Amygdala (tissue), 56 donors: ENCODE measurements at regions not wholly inside any gene's neighbourhood (a gene's known extent, or its start where the extent isn't known, plus 50 kb on each side); places are given as distances from the start of the nearest gene placed in this dataset.
"Not testable (repeated sequence)": the region's sequence is repeated elsewhere in the genome, so short reads cannot be mapped to it uniquely, and the experiment has no call there.

Experiments
- DNase-seq, 56 donors: peaks; one replicate each; lab custom pipeline; 2025; lab: John Stamatoyannopoulos, UW

DNA sequence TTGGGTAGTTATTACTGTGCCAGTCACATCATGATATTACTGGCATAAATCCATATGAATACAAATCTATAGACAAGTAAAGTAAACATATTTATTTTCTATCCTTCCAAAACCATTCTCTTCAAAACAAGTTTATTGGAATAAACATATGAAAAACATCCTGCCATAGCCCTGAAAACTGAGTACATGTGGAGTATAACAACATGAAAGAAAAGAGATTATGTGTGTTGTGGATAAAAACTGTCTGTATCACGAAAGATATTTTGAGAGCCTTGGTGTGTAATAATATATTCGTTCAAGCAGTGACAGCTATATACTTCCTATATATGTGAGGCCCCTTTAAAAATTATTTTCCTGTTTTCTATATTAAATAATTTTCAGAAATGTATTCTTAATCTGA is 1742.2 kb downstream of the ARAP2 start:
- DNase-seq = no peak

DNA sequence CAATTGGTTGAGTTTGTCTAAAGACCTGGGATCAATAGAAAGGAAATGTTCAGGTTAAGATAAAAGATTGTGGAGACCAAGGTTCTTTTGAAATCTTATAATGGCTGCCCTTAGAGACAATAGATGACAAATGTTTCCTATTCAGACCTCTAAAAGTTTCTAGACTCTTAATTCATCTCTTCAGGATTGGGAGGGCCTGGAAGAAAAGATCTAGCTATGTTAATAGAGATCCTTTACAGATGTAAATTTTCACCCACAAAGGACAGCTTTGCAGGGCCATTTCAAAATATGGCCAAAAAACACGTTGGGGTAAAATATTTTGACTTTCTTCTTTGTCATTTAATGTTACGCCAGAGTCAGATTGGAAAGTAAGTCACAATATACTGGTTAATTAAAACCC is 1739.6 kb downstream of the ARAP2 start:
- not testable (repeated sequence) for DNase-seq

DNA sequence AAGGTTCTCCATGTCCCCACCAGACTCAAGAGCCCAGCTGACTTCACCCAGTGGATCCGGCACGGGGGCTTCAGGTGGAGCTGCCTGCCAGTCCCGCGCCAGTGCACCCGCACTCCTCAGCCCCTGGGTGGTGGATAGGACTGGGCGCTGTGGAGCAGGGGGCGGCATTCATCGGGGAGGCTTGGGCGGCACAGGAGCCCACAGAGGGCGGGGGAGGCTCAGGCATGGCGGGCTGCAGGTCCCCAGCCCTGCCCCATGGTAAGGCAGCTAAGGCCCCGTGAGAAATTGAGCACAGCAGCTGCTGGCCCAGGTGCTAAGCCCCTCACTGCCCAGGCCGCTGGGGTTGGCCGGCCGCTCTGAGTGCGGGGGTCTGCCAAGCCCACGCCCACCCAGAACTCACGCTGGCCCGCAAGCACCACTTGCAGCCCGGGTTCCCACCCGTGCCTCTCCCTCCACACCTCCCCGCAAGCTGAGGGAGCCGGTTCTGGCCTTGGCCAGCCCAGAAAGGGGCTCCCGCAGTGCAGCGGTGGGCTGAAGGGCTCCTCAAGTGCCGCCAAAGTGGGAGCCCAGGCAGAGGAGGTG is 1737.7 kb downstream of the ARAP2 start:
- DNase-seq = not testable (repeated sequence)

DNA sequence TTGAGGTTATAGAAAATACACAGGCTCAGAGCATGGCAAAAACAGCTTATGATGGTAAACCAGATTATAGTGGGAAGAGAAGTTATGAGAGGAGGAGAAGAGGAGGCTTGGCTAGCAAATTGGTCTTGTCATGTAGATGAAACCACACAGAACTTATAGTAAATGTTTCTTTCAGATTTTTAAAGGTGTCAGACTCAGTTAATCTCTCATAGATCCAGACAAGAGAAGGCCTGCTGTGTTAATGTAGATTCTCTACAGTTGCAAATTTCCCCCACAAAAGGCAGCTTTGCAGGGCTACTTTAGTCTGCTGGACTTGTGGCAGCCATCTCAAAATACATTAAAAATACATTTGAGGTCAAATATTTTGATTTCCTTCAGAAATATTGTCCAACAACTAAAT is 1731.7 kb downstream of the ARAP2 start:
- no peak for DNase-seq

DNA sequence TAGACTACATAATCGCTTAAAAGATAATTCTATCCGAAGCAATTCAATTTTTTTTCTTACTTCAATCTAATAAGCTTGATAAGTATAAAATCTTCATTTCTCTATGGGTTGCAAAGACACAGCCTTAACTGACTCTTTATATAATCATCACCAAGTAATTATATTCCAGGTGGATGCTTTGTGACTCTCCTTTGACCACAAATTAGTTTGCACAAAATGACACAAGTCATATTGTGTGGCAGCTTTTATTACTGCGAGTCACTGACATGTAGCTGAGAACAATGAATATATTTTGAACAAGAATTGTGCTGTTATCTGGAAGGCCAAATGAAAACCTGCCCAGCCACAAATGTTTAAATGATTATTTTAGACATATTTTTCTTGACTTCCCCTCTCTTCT is 1727.8 kb downstream of the ARAP2 start:
- no peak for DNase-seq

DNA sequence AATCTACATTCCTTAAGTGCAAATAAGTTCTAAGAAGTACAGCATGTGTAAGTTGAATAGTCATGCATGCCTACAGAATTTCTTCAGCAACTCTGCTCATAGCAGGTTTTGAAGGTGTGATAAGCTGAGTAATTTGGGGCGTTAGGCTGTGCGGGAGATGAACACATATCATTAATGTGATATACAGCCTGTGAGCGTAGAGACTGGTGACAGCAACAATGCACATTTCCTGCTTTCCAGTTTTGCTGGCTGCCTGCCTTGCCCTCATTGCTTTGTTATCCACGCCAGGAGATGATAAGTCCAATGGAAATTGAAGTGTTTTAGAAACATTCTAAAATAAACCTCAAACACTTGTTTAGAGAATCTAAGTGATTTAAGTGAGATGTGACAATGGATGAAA is 1709.4 kb downstream of the ARAP2 start:
- DNase-seq = no peak

- no peak for DNase-seq
Measured at GRCh38 chr4:34566091-34566490, 1678.2 kb downstream of the ARAP2 start.

- no peak for DNase-seq
Measured at GRCh38 chr4:34572026-34572425, 1672.3 kb downstream of the ARAP2 start.

GRCh38 chr4:34615315-34615714 is 1629.0 kb downstream of the ARAP2 start:
- DNase-seq = no peak

DNA sequence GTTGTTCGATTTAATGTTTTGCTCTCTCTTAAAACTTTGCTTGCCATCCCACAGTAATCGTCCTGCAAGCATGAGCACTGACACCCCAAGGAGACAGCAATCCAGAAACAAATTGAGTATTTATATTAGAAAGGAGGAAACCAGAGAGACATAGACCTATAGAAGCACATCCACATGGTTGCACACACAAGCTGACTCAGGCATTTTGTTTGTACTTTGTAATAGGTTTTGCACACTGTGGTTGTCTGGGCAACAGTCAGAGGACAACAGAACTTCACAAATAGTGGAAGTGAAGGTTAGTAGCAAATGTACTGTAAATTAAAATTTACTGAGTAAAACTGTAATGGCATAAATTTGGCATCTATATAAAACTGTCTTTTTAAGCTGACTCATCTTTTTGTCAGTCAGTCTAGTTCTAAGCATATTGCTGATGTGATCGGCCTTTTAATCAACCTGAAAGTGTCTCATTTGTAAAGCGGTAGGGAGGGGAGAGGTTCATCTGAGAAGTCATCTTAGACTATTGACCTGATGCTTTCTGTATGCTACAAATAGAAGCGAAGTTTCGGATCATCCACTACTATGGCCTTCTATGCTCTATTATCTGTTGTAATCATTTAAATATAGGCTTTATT is 1624.7 kb downstream of the ARAP2 start:
- DNase-seq = no peak

- DNase-seq = no peak
Measured at GRCh38 chr4:34628471-34628870, 1615.8 kb downstream of the ARAP2 start.

DNA sequence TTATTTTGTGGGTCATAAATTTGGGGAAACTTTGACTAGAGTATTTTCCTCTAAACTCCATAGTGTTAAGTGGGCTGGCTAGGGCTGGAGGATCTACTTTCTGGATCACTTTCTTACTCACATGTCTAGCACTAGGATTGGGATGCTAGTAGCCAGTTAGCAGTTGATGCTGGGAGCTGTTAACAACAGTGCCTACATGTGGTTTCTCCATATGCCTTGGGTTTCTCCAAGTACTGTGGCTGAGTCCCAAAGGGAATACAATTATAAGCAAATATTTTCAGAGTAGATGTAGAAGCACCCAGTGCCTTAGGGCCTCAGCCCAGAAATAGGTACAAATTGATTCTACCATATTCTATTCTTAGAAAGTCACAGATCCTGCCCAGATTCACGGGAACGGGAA is 1614.9 kb downstream of the ARAP2 start:
- no peak for DNase-seq

GRCh38 chr4:34633241-34633640 is 1611.1 kb downstream of the ARAP2 start:
- DNase-seq = no peak

DNA sequence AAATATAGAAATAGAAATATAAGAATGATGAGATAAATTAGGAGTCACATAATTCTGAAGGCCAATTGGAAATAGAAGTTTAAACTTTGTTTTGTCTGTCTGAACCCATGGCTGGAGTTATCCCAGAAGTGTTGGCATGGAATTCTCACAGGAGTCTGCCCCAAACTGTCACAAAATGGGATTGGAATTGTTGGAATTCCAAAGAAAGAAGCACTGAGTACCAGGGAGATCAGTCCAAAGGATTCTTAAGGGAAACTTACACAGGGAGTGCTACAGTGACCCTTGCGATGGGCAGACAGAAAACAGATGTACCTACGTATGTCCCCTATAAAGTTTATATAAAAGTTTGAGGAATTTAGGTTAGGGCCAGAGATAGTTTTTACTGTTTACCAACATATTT is 1607.7 kb downstream of the ARAP2 start:
- no peak for DNase-seq

GRCh38 chr4:34643476-34643875 is 1600.8 kb downstream of the ARAP2 start:
- DNase-seq = no peak

DNA sequence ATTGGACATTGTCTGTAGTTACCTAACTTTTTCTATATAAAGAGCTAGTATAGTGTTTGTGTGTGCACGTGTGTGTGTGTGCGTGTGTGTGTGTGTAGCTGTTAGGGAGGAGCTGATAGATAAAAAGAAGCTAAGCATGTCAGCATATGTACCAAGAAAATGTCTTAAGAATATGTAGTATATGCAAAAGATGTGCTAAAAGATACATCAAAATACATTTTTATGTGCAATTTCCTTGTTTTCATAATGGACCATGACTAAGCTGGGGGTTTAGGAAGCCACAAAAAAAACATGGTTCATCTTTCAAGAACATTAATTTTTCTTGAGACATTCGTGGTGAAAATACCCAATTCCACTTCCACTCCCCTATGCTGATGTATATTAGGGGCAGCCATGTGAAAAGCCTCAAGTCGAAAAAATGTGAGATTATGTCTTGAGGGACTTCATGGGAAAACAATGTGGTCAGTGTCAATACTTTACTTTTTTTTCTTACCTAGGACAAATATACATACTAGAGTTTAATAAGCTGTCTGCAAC is 1599.7 kb downstream of the ARAP2 start:
- DNase-seq = no peak

- no peak for DNase-seq
Measured at GRCh38 chr4:34649716-34650115, 1594.6 kb downstream of the ARAP2 start.

DNA sequence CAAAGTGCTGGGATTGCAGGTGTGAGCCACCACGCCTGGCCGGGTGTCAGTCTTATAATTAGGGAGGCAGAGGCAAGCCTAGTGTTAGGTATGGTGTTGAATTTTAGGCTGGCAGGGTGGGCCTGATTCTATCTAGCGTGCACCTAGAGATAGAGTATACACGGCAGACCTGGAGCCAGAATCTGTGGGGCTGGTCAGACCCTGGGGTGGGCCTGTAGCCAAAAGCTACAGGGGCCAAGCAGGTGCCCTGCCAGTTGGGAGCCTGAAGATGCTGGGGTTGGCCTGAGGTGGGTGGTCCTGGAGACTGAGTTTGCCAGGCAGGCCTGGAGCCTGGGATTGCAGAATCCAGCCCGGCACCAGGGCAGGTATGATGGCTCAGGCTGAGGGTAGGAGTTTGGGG is 1580.3 kb downstream of the ARAP2 start:
- DNase-seq = no peak

- DNase-seq = no peak
Measured at GRCh38 chr4:34676400-34676799, 1567.9 kb downstream of the ARAP2 start.

GRCh38 chr4:34678431-34678830 is 1565.9 kb downstream of the ARAP2 start:
- no peak for DNase-seq

DNA sequence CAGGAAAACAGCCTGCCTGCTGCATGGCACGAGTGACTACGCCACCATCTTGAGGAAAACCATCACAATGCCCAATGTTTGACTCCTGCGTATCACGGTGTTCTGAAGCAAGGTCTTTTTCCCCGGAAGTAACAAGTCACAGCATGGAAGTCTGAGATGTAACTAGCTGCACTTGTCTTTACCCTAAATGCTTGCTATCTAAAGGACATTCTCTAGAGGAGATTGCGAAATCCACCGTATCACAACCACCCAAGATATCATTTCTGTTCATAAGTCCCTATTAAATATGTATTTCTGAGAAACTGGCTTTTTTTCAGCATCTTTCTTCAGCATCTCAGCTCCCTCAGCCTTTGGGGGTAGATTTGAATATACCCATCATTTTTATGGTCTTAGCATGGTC is 1565.1 kb downstream of the ARAP2 start:
- DNase-seq = no peak

GRCh38 chr4:34709564-34709963 is 1534.8 kb downstream of the ARAP2 start:
- no peak for DNase-seq
